Activated effector memory CD4-positive, alpha-beta T cell treated with anti-CD3 and anti-CD28 coated beads, Interleukin-2, amount 50 U/mL, for 16 hours (primary cell): ENCODE measurements at regions not wholly inside any gene's neighbourhood (a gene's known extent, or its start where the extent isn't known, plus 50 kb on each side); places are given as distances from the start of the nearest gene placed in this dataset.
"Not testable (repeated sequence)": the region's sequence is repeated elsewhere in the genome, so short reads cannot be mapped to it uniquely, and the experiment has no call there.

Experiments
- DNase-seq: peaks from one replicate; pipeline ENCODE4 v3.0.0-alpha.2; 2020

DNA sequence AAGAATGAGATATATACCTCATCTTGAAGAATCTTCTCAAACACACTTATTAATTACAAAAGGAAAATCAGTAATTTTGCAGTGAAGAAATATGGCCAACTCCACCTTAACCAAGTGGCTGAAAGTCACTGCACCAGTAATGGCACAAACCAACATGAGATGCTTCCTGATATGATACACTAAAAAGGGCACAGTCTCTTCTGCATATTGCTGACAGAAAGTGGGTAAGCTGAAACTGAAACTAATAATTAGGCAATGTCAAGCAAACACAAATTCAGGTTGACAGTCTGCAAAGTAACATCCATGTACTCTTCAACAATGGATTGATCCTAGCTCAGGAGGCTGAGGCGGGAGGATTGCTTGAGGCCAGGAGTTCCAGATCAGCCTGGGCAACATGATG is 56.1 kb downstream of the ZNF22 start:
- DNase-seq: not testable (repeated sequence)

DNA sequence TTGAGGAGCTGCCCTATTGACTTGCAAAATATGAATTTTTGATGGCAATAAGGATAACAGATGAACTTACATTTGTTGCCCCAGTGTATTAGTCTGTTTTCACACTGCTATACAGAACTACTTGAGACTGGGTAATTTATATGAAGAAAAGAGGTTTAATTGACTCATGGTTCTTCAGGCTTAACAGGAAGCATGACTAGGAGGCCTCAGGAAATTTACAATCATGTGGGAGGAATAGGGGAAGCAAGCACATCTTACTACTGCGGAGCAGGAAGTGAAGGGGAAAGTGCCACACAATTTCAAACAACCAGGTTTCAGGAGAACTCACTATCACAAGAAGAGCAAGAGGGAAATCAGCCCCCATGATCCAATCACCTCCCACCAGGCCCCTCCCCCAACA is 57.9 kb downstream of the ZNF22 start:
- DNase-seq: no peak

GRCh38 chr10:45058992-45059561 is 58.4 kb downstream of the ZNF22 start:
- no peak for DNase-seq

DNA sequence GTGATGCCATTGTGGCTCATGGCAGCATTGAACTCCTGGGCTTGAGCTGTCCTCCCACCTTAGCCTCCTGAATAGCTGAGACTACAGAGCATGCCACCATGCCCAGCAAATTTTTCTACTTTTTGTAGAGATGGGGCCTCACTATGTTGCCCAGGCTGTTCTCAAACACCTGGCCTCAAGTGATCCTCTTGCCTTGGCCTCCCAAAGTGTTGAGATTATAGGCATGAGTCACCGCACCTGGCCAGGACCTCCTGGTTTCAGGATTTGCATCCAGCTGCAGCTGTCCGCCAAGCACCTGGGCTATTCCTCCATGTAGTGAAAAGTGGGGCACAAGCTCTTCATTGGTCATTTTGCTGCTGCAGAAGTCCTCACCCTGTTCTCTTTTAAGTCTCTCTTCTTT is 58.9 kb downstream of the ZNF22 start:
- DNase-seq: no peak

- no peak for DNase-seq
Observed at GRCh38 chr10:45061982-45062381, 61.3 kb downstream of the ZNF22 start.

DNA sequence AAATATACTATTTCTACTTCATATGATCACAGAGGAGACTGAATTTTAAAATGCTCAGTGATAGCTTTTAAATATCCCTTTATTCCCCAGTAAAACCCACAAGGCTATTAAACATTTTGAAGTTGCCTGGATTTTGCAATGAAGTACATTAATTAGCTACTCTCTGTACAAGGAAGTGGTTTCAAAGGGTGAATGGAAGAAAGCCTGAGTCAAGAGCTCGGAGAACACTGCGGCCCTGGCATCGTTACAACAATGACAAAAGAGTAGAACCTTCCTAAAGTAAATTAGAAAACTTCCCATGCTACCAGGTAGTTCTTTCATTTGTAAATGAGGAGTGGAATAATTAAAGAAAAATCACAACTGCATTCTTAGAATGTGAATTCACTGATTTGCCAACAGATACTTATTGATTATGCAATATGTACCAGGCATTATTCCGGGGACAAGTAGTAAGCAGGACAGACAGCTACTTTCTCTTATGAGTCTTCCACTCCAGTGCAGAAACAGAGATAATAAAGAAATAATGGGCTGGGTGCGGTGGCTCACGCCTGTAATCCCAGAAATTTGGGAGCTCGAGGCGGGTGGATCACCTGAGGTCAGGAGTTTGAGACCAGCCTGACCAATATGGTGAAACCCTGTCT is 63.0 kb downstream of the ZNF22 start:
- DNase-seq: no peak

- no peak for DNase-seq
Observed at GRCh38 chr10:45064998-45065397, 64.3 kb downstream of the ZNF22 start.

DNA sequence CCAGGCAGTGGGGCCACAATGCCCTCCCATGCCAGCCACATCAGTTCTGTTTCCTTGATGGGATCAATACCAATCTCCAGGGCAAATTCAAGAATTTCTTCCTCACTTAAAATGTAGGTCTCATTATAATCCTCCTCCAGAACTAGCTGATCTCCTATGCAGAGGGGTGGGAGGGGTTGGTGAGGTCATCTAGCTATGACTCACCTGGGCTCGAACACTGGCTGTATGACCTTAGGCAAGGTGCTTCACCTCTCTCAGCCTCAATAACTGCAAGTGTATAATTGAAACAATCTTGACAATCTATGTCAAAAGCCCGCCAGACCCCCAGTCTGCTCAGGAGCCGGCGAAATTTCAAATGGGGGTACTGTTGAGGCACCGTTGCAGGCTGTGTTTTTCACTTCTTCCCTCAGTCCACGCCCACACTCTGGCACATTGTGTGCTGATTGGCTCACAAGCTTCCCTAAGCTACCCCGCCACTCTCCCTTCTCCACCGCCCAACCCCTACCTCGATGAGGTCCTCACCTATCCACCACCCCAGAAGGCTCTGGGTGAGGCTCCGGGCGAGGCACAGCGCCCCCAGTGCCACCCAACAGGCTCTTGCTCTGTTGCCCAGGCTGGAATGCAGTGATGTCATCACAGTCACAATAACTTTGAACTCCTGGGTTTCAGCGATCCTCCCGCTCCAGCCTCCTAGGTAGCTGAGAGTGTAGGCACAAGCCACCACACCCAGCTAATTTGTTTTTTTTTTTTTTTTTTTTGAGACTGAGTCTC is 70.5 kb downstream of the ZNF22 start:
- DNase-seq: no peak

DNA sequence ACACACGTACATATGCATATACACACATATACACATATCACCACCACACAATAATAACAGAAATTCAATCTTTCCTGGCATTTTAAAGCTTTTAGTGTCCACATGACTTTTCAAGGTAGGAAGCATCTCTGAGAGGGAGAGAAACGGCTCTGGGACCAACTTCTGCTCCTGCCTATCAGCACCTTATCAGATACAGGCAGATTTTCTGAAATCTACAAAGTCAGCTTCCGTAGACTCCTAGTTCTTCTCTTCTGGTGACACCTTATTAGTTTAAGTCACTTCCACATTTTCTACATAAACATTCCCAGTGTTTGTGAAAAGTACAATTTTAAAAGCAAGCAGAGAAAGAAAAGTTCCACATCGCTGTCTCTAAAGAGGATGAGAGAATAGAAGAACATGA is 74.5 kb downstream of the ZNF22 start:
- DNase-seq: no peak

GRCh38 chr10:45075826-45076380 is 75.2 kb downstream of the ZNF22 start:
- DNase-seq: no peak

DNA sequence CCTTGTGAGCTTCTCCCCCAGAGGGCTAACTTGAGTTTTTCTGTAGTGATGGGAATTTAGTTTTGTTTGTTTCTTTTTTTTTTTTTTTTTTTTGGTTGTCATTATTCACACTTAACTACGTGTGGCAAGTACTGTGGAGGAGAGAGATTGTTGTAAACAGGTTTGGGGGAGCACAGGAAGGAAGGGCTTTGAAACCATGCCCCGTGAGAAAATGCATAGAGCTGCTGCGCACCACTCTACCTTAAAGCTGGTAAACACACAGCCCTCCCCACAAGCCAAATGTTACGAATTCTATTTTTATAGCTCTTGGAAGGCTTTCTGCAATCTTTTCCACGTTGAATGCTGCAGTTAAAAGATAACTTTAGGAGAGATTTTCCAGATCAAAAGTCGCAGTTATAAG is 76.2 kb downstream of the ZNF22 start:
- no peak for DNase-seq

DNA sequence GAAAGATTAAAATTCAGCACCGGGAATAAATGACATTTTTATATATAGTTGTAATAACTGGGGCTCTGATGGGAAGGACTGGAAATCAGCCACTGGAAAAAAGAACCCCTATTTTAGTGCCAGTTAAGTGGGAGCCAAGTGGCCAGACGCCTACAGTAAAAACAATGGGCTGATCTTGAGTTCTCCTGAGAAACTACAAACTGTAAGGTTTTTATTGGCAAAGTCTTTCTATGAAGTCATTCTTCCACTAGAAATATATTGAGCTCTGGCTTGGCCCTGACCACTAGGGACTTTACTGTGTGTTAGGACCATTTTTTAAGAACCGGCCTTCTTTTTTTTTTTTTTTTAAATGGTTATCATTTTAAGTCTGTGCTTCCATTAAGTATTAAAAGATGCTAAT is 79.6 kb downstream of the ZNF22 start:
- no peak for DNase-seq

- no peak for DNase-seq
Observed at GRCh38 chr10:45082176-45082575, 81.5 kb downstream of the ZNF22 start.

- no peak for DNase-seq
Observed at GRCh38 chr10:45091968-45092367, 91.2 kb downstream of the ZNF22 start.

DNA sequence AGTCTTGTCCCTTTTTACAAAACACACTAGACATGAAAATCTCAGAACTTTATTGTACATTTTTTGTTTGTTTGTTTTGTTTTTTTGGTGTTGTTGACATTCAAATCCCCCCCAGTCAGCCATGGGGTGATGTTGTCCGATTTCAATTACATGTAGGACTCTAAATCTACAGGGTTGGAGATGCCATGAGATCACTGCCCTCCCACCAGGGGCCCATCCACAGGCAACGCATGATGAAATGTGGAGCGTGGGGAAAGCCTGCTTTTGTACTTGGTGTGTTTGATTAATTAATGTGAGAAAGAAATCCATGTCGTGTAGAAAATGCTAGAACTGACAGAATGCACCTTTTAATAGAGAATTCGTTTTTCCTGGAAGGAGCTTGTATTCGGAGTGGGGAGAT is 93.2 kb downstream of the ZNF22 start:
- no peak for DNase-seq

- DNase-seq: no peak
Observed at GRCh38 chr10:45095286-45095685, 94.6 kb downstream of the ZNF22 start.

- DNase-seq: no peak
Observed at GRCh38 chr10:45096001-45096400, 95.3 kb downstream of the ZNF22 start.

DNA sequence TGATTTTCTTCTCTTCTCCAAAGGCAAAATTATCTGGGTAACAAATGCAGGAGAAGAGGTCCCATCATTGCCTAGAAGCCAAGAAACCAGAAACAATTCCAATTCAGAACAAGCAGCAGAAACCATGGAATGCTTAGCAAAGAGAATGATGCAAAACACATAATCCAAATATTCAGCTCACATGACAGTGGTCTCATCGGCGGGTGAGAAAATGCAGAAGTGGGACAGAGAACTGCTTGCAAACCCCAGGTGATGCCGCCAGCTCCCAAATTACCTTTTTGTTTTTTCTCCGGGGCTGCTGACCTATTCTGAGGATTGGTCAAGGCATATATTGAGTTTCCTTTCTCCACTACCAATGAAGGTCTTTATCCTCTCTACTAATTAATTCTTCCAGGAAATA is 99.7 kb downstream of the ZNF22 start:
- no peak for DNase-seq

DNA sequence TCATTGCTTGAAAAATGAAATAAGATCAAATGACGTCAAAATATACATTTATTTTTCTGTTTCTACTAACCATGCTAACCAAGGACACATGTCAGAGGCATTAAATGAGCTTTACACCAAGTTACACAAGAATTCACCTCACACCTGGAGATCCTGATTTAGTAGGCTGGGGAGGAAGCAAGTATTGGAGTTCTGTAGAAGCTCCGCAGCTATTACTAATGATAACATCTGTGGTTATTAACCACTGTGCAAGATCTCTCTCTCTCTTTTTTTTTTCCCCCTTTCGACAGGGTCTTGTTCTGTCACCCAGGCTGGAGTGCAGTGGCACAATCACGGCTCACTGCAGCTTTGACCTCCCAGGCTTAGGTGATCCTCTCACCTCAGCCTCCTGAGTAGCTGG is 104.0 kb downstream of the ZNF22 start:
- DNase-seq: no peak

DNA sequence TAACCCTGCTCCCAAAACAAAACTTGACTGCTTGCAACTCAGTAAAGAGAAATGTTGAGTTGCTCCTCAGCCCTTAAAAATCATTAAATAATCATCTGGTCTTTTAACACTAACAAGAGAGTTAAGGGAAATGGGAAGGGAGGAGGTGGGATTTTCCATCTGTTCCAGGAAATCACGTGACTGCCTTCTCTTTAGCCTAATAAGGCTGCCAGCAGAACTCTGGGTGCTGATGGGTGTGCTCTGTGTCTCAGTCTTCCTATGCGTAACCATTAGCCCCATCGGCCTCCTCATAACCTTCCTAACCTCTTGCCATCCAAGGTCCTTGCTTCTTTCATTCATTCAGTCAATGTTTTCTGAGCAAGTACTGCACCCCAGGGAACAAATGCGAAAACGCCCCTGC is 104.6 kb downstream of the ZNF22 start:
- not testable (repeated sequence) for DNase-seq

- DNase-seq: no peak
Observed at GRCh38 chr10:45106236-45106856, 105.6 kb downstream of the ZNF22 start.

DNA sequence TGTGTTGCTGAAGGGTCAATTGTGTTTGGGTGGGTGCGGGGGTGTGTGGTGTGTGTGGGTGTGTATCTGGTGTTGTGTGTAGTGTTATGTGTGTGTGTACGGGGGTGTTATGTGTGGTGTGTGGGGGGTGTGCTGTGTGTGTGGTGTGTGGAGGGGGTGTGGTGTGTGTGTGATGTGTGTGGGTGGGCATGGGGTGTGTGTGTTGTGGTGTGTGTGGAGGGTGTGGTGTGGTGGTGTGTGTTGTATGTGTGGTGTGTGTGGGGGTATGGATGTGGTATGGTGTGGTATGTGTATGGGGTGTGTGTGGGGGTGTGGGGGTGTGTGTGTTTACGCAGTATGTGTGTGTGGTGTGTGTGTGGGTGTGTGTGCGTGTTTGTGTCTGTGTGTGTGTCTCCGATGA is 110.8 kb downstream of the ZNF22 start:
- DNase-seq: no peak

GRCh38 chr10:45117940-45118339 is 117.2 kb downstream of the ZNF22 start:
- DNase-seq: not testable (repeated sequence)

- no peak for DNase-seq
Observed at GRCh38 chr10:45118929-45119328, 118.2 kb downstream of the ZNF22 start.
